Limb (tissue), 2 donors: ENCODE measurements at regions not wholly inside any gene's neighbourhood (a gene's known extent, or its start where the extent isn't known, plus 50 kb on each side); places are given as distances from the start of the nearest gene placed in this dataset.

Experiments used
- DNase-seq, 2 donors: peaks; one replicate each; pipeline ENCODE4 v3.0.0-alpha.2; 2016; ENCODE audit errors: extremely low spot score in 2 of 2

DNA sequence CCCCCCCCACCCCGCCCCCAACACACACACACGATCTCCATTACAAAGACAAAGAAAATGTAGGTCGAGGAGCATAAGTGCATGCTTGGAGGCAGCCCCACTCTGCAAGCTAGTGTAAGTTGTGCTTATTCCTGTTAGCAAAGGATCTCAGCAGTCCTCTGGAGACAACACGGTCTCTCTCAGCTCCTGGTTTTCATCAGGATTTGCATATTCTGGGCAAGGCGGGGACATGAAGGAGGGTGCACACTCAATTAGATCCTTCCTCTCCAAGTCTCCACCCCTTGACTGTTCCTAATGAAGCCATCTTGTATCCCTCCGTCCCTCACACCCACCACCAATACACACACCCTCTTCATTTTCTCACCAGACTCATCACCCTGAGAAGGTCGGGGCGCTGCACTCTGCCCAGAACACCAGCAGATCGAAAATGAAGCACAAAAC, 63.8 kb downstream of the MRPL46 start:
- DNase-seq, result no peak

DNA sequence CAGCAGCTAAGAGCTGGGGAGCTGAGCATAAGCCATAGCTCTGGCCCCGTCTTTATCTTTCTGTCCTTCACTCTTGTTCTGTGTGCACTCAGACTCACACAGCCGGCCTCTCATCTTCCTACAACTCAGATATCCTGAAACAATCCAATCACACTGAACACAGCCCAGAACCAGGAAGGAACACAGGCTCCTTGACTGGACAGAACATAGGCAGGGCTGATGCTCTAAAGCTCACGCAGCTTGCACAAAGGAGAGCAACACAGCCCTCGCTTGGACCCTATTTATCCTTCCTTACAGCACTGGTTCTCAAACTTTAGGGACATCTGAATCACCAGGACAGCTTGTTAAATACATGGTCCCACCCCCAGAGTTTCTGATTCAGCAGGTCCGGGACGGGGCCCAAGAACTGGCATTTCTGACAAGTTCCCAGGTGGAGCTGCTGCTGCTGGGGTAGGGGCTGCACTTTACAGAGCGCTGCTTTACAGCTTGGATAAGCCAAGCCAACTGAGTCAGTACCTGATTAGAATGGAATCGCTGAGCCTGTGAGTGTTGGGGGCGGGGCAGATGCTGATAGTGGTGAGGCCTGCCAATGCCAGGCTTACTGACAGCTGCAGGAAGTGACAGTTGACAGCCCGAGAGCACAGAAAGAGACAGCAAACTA, 65.1 kb downstream of the MRPL46 start:
- no peak for DNase-seq

DNA sequence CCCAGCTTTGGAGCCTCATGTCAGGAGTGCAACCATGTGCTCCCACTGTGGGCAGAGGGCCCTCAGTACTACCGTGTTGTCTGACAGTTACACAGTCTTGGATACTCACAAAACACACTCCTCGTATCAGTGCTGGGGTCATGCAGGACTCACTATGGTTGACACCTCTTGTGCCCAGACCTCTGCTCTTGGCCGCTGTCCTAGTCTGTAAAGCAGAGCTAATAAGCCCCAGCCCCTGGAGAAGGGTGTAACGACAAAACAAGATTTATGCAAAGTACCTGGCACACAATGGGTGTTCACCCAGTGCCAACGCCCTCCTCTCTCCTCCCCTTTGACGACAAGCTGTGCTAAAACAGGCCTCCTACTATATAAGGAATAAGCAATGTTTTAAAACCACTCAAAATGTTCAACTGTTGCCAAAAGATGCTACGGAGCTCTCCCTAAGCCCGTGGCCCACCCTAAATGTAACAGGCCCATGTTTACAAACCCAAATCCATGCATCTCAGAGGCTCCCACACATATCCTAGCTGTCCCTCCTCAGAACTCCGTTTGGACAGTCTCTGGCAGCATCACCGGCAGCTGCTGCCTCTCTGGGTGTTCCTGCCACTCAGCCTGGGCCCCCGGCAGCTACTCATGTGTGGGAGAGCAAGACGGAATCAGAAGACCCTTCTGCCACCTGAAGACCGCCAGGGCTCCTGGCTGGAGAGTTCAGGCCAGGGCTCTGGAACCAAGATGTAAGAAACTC, 65.8 kb downstream of the MRPL46 start:
- no peak for DNase-seq

DNA sequence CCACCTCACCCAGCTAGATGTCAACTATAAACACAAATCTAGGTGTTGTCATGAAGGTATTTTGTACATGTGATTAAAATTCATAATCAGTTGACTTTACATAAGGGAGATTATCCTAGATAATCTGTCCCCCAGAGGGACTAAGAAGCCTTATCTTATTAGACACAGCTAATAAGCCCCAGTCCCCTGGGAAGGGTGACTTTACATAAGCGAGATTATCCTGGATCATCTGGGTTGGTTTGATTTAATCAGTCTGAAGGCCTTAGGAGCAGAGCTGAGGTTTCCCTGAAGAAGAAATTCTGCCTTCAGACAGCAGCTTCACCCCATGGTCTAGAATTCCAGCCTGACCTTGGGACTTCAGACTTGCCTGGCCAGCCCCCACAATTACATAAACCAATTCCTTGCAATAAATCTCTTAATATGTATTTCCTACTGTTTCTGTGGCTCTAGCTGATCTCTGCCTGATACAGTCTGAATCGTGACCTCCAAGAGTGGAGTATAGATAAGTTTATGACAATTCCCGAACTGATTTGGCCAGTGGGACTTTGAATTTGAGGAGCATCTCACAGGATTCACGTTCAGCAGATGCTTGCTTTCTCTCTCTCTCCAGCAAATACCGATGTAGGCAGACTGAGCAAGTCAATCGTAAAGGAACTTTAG, 66.5 kb downstream of the MRPL46 start:
- DNase-seq, result no peak

DNA sequence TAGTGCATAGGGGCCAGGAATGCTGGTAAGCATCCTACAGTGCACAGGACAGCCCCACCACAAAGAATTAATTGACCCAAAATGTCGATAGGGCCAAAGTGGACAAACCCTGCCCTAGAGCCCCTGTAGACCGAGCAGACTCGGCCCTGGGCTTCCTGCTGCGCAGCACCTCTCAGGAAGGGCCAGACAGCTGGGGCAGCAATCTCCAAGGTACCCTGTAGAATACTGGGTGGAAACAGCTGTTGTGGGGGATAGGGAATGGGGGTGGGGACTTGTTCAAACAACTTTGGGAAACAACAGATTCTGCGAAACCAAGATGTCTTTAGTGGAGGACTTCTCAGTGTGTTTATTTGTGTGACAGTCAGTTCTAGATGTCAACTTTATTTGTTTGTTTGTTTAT, 67.1 kb downstream of the MRPL46 start:
- no peak for DNase-seq

DNA sequence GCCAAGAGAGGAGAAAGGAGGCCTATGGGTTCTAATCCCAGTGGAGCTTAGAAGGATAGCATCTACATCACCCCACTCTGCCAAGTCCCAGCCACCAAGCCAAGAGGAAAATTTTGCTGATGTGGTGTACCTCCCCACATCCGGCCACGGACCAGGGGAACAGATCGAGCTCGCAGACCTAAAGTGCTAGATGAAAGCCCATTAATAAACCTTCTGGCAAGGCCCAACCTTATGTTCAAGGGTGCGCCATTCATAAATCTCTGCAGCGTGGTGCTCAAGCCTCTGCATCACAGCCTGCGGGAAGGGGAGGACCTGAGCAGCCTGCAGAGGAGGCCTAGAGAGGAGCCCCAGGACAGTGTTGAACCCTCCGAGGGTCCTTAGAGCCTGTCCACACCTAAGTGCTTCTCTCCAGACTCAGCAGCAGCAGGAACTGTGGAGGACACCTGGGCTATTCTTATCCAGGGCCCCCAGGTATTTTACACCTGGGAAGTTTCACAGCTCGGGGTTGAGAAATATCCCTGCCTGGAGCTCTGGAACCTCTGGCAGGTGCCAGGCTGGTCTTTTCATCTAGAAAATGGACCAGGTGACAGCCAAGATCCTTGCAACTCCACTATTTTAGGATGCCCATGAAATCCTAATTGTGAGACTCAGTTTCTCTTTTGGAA, 68.0 kb downstream of the MRPL46 start:
- no peak for DNase-seq

DNA sequence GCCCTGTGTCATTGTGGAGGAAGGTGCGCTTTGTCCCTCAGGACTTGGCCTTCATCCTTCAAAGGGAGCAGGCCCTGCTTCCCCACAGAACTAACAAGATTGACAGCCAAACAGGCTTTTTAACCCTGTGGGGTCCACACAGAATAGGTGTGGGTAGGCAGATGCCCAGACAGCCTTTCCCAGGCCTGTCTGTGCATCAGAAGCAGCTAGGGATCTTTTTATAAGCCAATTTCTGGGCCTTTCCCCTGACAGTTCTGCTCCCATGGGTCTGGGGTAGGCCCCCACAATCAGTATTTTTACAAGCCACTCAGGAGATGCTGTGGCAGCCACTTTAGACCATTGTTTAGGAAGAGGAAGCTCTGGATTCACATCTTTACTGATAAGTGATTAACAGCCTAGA, 69.2 kb downstream of the MRPL46 start:
- DNase-seq, result no peak

DNA sequence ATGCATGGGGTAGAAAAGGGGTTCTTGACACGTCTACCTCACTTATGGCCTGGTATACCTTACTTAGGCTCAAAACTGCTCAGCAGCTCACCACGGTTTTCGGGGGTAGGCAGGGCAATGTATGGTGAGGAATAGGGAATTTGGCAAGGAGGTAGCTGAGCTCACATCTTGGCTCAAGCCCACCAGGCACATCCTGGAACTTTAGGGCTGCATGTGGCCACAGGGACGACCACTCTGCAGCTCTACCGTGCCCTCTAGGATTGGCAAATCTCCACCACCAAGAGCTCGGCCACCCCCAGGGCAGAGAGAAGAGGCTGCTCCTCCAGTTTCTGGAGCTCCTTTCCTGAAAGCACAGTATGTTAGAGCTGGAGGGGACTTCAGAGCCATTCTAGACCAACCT, 69.7 kb downstream of the MRPL46 start:
- DNase-seq, result no peak

DNA sequence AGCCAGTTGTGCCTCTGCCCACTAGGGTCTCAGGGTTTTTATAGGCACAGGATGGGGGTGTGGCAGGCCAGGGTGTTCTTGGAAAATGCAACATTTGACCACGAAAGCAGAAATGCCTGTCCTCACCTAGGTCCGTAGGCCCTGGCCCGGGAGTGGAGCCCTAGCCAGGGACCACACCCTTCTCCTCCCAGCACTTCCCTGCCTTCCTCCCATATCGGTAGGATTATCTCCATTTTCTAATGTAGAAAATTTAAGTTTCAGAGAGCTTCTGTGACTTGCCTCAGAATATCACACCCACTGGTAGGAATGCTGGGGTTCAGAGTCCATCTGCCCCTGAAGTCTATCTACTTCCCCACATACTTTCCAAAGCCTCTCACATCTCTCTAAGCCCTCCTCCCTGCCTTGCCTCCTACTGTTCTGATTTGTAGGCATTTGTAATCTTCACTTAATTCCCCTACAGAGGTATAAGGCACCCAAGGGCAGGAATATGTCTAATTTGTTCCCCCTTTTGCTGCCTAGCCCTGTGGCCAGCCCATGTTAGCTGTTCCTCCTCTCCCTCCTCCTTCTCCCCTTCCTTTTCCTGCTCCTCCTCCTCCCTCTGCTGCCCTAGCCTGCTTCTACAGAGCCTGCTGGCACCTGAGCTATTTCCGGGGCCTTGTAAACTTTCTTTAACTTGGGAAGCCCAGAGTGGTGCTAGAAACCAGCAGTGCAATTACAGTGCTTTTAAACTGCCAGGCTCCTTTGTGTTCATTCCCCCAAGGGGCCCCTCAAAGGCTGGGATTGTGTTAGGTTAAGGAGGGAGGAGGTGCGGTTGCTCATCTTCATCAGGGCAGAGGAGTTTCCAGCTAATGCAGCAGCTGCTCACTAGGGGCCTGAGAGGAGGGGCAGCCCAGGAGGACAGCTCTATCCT, 71.1 kb downstream of the MRPL46 start:
- no peak for DNase-seq

DNA sequence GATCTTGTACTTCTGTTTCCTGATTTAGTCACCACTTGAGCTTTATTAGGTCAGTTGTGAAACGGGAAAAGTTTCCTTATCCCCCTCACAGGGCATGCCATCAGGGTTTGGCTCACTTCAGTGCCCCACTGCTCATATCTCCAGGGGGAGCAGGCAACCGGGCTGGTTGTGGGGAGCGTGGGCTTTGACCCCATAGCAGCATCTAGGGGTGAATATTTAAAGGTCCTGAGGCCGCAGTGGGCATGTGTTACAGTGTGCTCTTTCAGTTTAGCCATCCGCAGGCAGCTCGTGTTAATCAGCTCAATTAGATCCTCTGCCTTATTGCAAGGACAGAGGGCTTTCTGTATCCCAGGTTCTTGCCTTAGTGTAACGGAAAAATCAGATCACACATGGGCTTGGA, 71.9 kb downstream of the MRPL46 start:
- DNase-seq, result no peak

DNA sequence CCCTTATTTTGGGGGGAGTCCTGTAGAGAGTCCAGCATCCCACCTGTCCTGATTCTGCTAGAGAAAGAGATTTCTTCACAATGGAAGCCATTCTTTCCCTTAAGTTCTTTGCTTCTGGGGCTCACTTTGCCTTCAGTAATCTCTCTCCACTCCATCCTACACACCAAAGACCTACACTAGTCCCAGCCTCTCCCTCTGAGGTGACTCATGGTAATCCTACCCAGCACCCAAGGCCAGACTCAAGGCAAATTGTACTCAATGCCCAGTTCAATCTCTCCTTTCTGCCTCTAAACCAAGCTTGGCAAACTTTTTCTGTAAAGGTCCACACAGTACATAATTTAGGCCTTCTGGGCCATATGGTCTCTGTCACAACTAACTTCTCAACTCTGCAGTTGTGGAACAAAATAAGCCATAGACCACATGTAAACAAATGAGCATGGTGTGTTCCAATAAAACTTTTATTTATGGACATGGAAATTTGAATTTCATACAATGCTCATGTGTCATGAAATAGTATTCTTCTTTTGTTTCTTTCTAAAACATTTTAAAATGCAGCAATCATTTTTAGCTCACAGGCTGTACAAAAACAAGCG, 72.5 kb downstream of the MRPL46 start:
- DNase-seq, result no peak

DNA sequence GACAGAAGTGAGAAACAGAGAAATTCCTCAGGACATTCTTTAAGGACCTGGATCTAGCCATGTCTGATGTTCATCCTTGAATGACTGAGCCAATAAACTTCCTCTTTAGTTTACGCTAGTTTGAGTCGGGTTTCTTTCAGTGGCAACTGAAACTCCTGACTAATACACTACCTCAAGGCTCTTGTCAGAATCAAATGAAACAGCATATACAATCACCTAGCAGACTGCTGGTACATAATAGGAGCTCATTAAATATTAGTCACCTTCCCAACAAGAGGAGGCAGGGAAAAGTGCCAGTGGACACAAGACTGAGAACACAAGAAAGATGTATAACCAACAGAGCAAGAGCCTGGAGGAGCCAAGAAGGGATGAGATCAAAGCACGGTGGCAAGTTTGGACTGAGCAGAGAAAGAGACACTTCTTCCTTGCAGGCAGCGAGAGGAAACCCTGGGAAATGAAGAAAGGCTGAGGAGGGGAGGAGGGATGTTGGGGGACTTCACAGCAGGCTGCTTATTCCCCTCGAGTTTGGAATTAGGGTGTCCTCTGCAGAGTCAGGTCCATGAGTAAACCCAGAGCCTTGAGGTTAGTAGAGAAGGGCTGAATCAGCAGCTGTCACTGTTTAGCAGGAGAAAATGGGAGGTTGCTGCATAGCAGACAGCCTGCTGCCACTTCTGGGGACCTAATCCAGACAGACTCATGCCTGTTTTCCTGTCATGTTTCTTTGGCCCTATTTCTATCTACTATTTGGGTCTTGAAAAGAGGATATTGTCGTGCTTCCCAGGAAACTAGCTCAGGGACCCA, 73.3 kb downstream of the MRPL46 start:
- no peak for DNase-seq

DNA sequence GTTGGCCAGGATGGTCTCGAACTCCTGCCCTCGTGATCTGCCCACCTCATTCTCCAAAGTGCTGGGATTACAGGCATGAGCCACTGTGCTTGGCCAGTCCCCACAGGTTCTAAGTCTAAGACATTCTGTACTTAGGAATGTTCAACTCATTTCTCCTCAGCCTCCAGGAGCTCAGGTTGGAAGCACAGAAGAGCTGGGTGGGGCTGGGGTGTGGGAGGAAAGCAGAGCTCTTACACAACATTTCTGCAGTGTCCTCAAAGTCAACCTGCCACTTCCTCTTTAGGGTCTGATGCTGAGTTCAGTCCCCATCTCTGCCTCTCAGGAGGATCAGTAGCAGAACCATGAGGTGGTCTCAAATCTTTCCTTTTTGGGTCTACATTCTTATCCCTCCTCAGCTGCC, 75.5 kb downstream of the MRPL46 start:
- no peak for DNase-seq

DNA sequence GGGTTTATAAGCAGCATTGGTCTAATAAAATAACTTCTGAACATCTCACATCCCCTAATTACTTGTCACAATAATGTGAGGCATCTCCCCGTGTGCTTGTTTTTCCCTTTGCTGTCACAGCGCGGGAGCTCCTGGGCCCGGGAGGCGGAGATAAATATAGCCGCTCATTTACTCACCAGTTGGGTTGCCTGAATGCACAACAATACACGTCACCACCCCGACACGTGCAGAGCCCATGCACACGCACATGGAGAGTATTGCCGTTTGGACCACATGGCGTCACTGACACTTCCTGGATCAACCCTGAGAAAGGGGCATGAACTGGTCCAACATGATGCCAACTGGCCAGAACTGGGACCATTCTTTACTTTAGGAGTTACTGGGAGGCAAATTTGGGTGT, 76.2 kb downstream of the MRPL46 start:
- no peak for DNase-seq

DNA sequence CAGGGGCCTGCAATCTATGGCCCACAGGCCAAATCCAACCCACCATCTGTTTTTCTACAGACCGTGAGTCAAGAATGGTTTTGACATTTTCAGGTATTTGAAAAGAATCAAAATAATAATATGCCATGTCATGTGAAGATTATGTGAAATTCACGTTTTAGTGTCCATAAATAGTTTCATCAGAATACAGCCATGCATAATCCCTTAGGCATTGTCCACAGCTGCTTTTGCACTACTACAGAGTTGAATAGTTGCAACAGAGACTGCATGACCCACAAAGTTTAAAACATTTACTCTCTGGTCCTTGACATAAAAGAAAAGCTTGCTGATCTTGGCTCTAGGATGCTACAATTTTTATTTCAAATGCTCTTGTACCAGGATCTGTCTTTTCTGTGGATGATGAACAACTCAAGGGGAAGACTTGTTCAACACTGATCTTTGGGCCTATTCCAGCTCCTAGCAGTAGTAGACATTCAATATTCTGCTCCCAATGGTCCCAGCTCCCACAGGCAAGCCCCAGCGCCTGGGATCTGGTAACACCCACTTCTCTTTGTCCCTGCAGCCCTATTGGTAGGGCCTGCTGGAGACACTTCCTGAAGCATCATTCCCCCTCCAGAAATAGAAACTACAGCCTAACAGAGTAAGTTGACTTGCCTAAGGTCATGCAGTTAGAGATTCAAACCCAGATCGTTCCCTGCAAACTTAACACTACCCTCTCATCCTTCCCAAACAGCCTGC, 76.9 kb downstream of the MRPL46 start:
- no peak for DNase-seq

DNA sequence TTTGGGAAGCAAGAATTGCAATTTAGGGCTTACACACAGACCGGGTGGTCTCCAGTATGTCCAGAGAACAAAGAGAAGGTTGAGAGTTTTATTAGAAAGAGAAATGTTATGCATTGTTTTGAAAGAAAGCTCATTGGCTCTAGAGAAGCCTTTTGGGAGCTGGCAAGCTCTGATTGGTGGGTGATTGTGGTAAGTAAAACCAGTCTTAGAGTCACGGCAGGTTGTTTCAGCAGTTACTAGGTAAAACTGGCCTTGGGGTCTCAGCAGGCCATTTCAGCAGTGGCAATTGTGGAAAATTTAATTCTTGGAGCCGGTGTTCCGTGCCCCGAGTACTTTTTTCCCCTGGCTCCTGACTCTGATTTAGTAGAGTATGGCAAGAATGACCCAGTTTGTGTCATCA, 78.1 kb downstream of the MRPL46 start:
- DNase-seq, result no peak

DNA sequence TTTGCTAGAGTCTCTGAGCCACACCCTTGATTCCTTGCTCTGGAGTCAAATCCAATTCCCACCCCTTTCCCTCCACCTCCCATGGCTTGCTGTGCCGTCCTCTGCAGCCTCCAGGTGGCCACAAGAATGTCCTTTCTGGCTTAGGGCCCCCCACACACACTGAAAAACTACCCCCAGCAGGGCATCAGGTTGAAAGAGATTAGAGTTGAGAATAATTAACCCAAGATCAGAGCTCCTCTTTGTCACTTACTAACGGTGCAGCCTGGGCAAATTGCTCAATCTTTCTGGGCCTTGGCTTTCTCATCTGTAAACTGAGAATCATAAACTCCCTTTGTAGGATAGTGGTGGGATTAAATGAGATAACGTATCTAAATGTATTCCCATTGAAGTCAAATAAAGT, 78.5 kb downstream of the MRPL46 start:
- no peak for DNase-seq

DNA sequence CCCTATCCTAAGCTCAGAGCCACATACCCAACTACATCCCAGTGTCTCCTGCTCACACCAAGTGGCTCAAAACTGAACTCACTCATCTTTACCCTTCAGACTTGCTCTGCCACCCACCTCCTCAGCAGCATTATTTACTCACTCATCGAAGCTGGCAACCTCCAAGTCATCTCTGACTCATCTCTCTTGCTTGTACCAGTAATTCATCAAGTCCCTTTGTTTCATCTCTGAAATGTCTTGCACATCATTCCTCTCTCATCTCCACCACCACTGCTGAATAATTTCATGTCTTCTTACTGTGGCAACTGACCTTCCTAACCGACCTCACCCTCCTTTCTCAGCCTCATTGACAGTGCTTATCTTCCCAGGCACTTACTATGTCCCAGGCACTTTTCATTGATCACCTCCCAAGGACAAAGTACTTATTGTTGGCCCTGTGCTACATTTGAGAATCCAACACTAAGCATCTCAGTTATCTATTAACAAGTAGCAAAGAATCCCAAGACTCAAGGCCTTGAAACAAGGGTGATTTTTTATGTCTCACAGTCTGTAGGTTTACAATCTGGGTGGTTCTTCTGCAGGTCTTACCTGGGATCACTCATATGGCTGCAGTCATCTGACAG, 82.0 kb downstream of the MRPL46 start:
- no peak for DNase-seq

DNA sequence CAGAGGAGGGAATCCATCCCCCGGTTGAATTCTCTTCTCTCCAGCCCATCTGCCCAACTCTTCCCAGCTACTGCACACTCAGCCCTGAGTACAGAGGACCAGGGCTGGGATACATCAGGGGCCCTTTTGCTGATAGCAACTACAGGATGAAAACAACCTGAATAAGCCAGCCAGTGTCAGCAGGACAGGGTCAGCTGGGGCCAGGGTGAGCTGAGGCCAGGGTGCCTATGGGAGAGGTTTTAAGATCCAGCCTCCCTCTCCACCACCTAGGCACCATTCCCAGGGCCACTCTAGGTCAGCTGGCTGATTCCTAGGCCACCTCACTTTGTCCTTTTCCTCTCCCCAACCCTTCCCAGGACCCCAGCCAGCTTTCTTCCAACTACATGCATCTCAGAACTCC, 83.8 kb downstream of the MRPL46 start:
- DNase-seq, result no peak
